ENCODE measurements at regions not wholly inside any gene's neighbourhood (a gene's known extent, or its start where the extent isn't known, plus 50 kb on each side); places are given as distances from the start of the nearest gene placed in this dataset.
"Not testable (repeated sequence)": the region's sequence is repeated elsewhere in the genome, so short reads cannot be mapped to it uniquely, and the experiment has no call there.

DNA sequence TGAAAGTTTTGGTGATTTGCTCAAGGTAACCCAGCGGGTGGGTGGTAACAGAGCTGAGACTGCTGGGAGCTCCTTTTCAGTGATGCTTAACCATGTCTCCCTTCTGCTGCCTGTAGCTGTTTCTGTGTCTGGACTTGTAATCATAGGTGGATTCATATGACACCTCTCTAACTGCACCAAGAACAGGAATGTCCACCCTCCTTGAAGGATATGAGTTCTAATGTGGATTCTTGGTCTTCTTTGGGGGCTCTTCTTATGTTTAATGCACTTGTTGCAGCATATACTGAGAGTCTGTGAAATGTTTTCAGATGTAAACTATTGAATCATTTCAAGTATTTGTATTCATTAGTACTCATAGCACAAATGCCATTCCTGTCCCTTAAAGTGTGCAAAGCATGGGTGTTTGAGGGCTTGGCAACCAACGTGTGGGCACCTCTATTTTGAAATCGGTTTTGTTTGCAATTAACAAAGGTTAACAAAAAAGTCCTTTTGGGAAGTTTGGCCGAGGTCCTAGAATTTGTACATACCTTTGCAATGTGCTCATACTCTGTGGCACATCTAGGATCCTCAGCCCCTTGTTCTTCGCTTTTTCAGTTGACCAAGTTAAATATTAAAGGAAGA is 138.0 kb downstream of the SOX4 start:
- no peaks in the 10 kb centered on the region for H3K9me3 ChIP-seq (ENCODE audit: control insufficient read depth, insufficient read depth, low read length)
- DNase-seq (ENCODE audit: low read depth, low spot score) = no peak
- no peak overlapping the region for H3K27ac ChIP-seq (ENCODE audit: low read length)
- no peaks in the 10 kb centered on the region for H3K27me3 ChIP-seq (ENCODE audit: control insufficient read depth, insufficient read depth, low read length)
- WGBS (ENCODE audit: insufficient coverage, insufficient read length) = no CpG with 5 or more reads among the region's 5 CpGs
- peaks cover 7% of the 10 kb centered on the region; the same call in 1 of the 2 replicates for H3K4me1 ChIP-seq (ENCODE audit: control insufficient read depth, insufficient read depth, low read length)
- no peak overlapping the region for H3K4me3 ChIP-seq (ENCODE audit: low read length)
- H3K36me3 ChIP-seq (ENCODE audit: control insufficient read depth, insufficient read depth, low read length) = no peaks in the 10 kb centered on the region

- no CpG with 5 or more reads among the region's 14 CpGs for WGBS (ENCODE audit: insufficient coverage, insufficient read length)
- H3K36me3 ChIP-seq (ENCODE audit: control insufficient read depth, insufficient read depth, low read length); H3K9me3 ChIP-seq (ENCODE audit: control insufficient read depth, insufficient read depth, low read length); H3K27me3 ChIP-seq (ENCODE audit: control insufficient read depth, insufficient read depth, low read length); H3K4me3 ChIP-seq (ENCODE audit: low read length); H3K4me1 ChIP-seq (ENCODE audit: control insufficient read depth, insufficient read depth, low read length); H3K27ac ChIP-seq (ENCODE audit: low read length); DNase-seq (ENCODE audit: low read depth, low spot score): not testable (repeated sequence)
Observed at GRCh38 chr6:21732032-21732730, 138.6 kb downstream of the SOX4 start.

DNA sequence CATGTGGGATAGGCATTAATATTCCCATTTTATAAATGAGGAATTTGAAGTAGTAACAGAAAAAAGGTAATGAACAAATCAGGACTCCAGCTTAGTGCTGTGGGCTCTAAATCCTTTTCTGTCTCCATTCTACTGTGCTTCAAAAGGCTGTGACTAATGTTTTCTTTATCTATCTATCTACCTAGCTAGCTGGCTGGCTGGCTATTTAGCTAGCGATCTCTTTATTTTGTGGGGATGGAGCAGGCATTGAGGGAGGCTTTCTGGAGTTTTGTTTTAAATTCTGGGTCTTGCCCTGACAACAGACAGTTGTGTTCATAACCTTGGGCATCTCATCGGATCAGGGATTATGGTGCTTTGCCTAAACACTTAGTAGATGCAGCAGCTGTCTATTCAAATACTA is 139.2 kb downstream of the SOX4 start:
- Histone ChIP-seq H3K27ac (ENCODE audit: low read length) (no peak overlapping the region), H3K4me1 (ENCODE audit: control insufficient read depth, insufficient read depth, low read length) (peaks cover 7% of the 10 kb centered on the region), H3K9me3 (ENCODE audit: control insufficient read depth, insufficient read depth, low read length) (no peaks in the 10 kb centered on the region), H3K27me3 (ENCODE audit: control insufficient read depth, insufficient read depth, low read length) (no peaks in the 10 kb centered on the region), H3K4me3 (ENCODE audit: low read length) (no peak overlapping the region), H3K36me3 (ENCODE audit: control insufficient read depth, insufficient read depth, low read length) (no peaks in the 10 kb centered on the region)
- WGBS (ENCODE audit: insufficient coverage, insufficient read length) = no CpG with 5 or more reads among the region's 2 CpGs
- DNase-seq (ENCODE audit: low read depth, low spot score) = no peak

DNA sequence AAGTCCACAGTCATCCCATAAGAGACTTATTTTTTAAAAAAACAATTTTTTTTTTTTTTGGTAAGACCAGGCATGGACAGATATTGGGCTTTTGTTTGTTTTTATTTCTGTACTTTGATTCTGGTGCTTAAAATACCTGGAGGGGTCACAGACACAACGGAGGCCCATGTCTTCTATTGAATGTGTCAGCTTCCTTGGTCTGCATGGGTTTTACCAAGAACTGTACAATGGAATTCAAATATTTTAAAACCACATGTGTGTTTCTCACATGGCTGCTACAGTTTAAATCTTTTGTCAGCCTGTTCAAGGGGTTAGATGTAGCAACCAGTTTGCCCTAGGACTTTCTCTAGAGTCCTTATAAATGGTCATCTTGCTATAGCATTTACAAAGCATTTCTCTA is 139.8 kb downstream of the SOX4 start:
- peaks cover 7% of the 10 kb centered on the region for H3K4me1 ChIP-seq (ENCODE audit: control insufficient read depth, insufficient read depth, low read length)
- H3K36me3 ChIP-seq (ENCODE audit: control insufficient read depth, insufficient read depth, low read length) = no peaks in the 10 kb centered on the region
- WGBS (ENCODE audit: insufficient coverage, insufficient read length) = no CpG with 5 or more reads among the region's 1 CpG
- no peak for DNase-seq (ENCODE audit: low read depth, low spot score)
- no peak overlapping the region for H3K27ac ChIP-seq (ENCODE audit: low read length)
- no peaks in the 10 kb centered on the region for H3K9me3 ChIP-seq (ENCODE audit: control insufficient read depth, insufficient read depth, low read length)
- no peak overlapping the region for H3K4me3 ChIP-seq (ENCODE audit: low read length)
- no peaks in the 10 kb centered on the region for H3K27me3 ChIP-seq (ENCODE audit: control insufficient read depth, insufficient read depth, low read length)

DNA sequence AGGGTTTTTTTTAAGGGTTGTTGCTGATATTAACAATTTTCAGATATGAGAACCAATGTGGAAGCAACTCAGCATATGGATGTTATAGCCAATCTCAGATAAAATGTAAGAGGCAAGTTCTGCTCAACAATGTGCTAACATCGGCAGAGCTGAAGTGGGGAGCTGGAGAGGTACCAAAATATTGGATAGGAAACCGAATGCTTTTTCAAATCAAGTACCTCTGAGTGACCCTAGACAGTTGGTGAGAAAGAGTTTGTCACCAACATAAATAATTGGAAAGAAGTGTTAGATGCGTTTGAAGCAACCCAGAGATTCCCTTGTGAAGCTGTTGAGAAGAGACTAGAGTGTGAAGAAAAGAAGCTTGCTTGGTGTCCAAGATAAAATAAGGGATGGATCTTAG is 140.7 kb downstream of the SOX4 start:
- Histone ChIP-seq H3K4me1 (ENCODE audit: control insufficient read depth, insufficient read depth, low read length) (peaks cover 7% of the 10 kb centered on the region), H3K9me3 (ENCODE audit: control insufficient read depth, insufficient read depth, low read length) (no peaks in the 10 kb centered on the region), H3K4me3 (ENCODE audit: low read length) (no peak overlapping the region), H3K27me3 (ENCODE audit: control insufficient read depth, insufficient read depth, low read length) (no peaks in the 10 kb centered on the region), H3K27ac (ENCODE audit: low read length) (no peak overlapping the region), H3K36me3 (ENCODE audit: control insufficient read depth, insufficient read depth, low read length) (no peaks in the 10 kb centered on the region)
- WGBS (ENCODE audit: insufficient coverage, insufficient read length) = no CpG with 5 or more reads among the region's 3 CpGs
- no peak for DNase-seq (ENCODE audit: low read depth, low spot score)

GRCh38 chr6:21738180-21739094 is 144.9 kb downstream of the SOX4 start:
- Histone ChIP-seq H3K27ac (ENCODE audit: low read length) (no peak overlapping the region), H3K36me3 (ENCODE audit: control insufficient read depth, insufficient read depth, low read length) (no peaks in the 10 kb centered on the region), H3K4me1 (ENCODE audit: control insufficient read depth, insufficient read depth, low read length) (no peaks in the 10 kb centered on the region; the same call in 1 of the 2 replicates), H3K4me3 (ENCODE audit: low read length) (no peak overlapping the region), H3K27me3 (ENCODE audit: control insufficient read depth, insufficient read depth, low read length) (no peaks in the 10 kb centered on the region), H3K9me3 (ENCODE audit: control insufficient read depth, insufficient read depth, low read length) (no peaks in the 10 kb centered on the region)
- DNase-seq (ENCODE audit: low read depth, low spot score) = no peak
- WGBS (ENCODE audit: insufficient coverage, insufficient read length) = no CpG with 5 or more reads among the region's 5 CpGs

GRCh38 chr6:21739241-21739640 is 145.7 kb downstream of the SOX4 start:
- no peak for DNase-seq (ENCODE audit: low read depth, low spot score)
- Histone ChIP-seq H3K4me3 (ENCODE audit: low read length) (no peak overlapping the region), H3K27me3 (ENCODE audit: control insufficient read depth, insufficient read depth, low read length) (no peaks in the 10 kb centered on the region), H3K36me3 (ENCODE audit: control insufficient read depth, insufficient read depth, low read length) (no peaks in the 10 kb centered on the region), H3K9me3 (ENCODE audit: control insufficient read depth, insufficient read depth, low read length) (no peaks in the 10 kb centered on the region), H3K4me1 (ENCODE audit: control insufficient read depth, insufficient read depth, low read length) (no peaks in the 10 kb centered on the region; the same call in 1 of the 2 replicates), H3K27ac (ENCODE audit: low read length) (no peak overlapping the region)
- WGBS (ENCODE audit: insufficient coverage, insufficient read length) = no CpG with 5 or more reads among the region's 2 CpGs

GRCh38 chr6:21739838-21740237 is 146.3 kb downstream of the SOX4 start:
- no peaks in the 10 kb centered on the region for H3K27me3 ChIP-seq (ENCODE audit: control insufficient read depth, insufficient read depth, low read length)
- WGBS (ENCODE audit: insufficient coverage, insufficient read length) = no CpG with 5 or more reads among the region's 5 CpGs
- no peaks in the 10 kb centered on the region for H3K9me3 ChIP-seq (ENCODE audit: control insufficient read depth, insufficient read depth, low read length)
- no peak overlapping the region for H3K4me3 ChIP-seq (ENCODE audit: low read length)
- H3K4me1 ChIP-seq (ENCODE audit: control insufficient read depth, insufficient read depth, low read length) = no peaks in the 10 kb centered on the region; the same call in 1 of the 2 replicates
- DNase-seq (ENCODE audit: low read depth, low spot score) = no peak
- H3K27ac ChIP-seq (ENCODE audit: low read length) = no peak overlapping the region
- no peaks in the 10 kb centered on the region for H3K36me3 ChIP-seq (ENCODE audit: control insufficient read depth, insufficient read depth, low read length)

DNA sequence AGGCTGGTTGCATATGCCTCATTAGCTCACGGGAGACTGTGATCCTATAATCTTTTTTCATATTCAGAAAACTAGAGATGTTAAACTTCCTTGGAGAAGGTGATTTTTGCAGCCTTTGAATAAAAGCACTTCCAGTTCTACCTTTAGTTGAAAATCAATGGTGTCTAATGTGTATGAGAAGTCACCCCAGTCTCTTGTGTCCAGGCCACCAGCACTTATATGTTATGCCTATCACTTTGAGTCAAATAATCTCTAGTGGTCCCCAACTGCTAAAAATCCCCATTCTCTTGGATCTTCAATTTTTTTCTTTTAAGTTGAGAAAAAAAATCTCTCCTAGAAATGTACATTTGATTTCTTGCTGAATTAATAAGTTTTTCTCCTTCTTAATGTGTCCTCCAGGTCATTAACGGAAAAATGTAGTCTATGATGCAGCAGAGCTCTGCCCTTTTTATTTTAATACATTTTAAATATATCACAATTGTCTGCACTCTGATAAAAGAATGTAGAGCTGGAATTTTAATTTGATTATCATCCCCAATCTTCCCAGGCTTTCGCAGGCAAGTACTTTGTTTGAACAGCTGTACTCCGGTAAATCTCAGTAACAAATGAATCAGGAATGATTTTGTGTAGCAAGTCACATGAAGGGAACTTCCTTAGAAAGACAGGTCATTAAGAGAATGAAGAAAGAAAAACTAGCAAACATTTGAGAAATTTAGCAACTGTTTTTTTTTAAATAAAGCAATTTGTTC is 147.0 kb downstream of the SOX4 start:
- Histone ChIP-seq H3K27me3 (ENCODE audit: control insufficient read depth, insufficient read depth, low read length) (no peaks in the 10 kb centered on the region), H3K36me3 (ENCODE audit: control insufficient read depth, insufficient read depth, low read length) (no peaks in the 10 kb centered on the region), H3K9me3 (ENCODE audit: control insufficient read depth, insufficient read depth, low read length) (no peaks in the 10 kb centered on the region), H3K27ac (ENCODE audit: low read length) (no peak overlapping the region), H3K4me3 (ENCODE audit: low read length) (no peak overlapping the region), H3K4me1 (ENCODE audit: control insufficient read depth, insufficient read depth, low read length) (no peaks in the 10 kb centered on the region; the same call in 1 of the 2 replicates)
- DNase-seq (ENCODE audit: low read depth, low spot score) = no peak
- no CpG with 5 or more reads among the region's 4 CpGs for WGBS (ENCODE audit: insufficient coverage, insufficient read length)
